Heart right ventricle (tissue), 16 donors: ENCODE measurements at regions not wholly inside any gene's neighbourhood (a gene's known extent, or its start where the extent isn't known, plus 50 kb on each side); places are given as distances from the start of the nearest gene placed in this dataset.

Source experiments
- ATAC-seq, 8 donors: fragments of 200-7000 bp; cut with Tn5 transposase; one replicate each; pipeline ENCODE4 v1.9.1; 2020; ENCODE audit warnings: mild to moderate bottlenecking in 8 of 8, moderate library complexity in 8 of 8, moderate number of reproducible peaks in 1 of 8
- DNase-seq, 2 donors: peaks; one replicate each; pipeline ENCODE4 v3.0.0-alpha.2; 2020
- H3K27ac ChIP-seq, 10 donors: fragments of 200-600 bp; sonication (generic) in 2 of 10; one replicate each; pipeline versions ENCODE4 v1.5.0 to v1.8.0; 2020 to 2022; ENCODE audit warnings: mild to moderate bottlenecking in 3 of 10
- H3K27me3 ChIP-seq, 7 donors: fragments of 200-600 bp; one replicate each; pipeline ENCODE4 v1.8.0; 2021 to 2022; ENCODE audit warnings: mild to moderate bottlenecking in 2 of 7
- H3K36me3 ChIP-seq, 9 donors: fragments of 200-600 bp; sonication (generic) in 1 of 9; one replicate each; pipeline versions ENCODE4 v1.5.0 to v1.8.0; 2020 to 2022; ENCODE audit warnings: mild to moderate bottlenecking in 2 of 9
- H3K4me1 ChIP-seq, 9 donors: fragments of 200-600 bp; sonication (generic) in 1 of 9; one replicate each; pipeline versions ENCODE4 v1.5.0 to v1.8.0; 2020 to 2022; ENCODE audit warnings: mild to moderate bottlenecking in 4 of 9
- H3K4me3 ChIP-seq, 10 donors: fragments of 200-600 bp; sonication (generic) in 2 of 10; one replicate each; pipeline versions ENCODE4 v1.5.0 to v1.8.0; 2020 to 2022; ENCODE audit warnings: mild to moderate bottlenecking in 7 of 10, moderate library complexity in 2 of 10
- H3K9me3 ChIP-seq, 11 donors: fragments of 200-600 bp in 10 of 11; sonication (generic) in 2 of 11; one replicate each; pipeline versions ENCODE4 v1.5.0 to v1.8.0; 2013 to 2022; ENCODE audit warnings: mild to moderate bottlenecking in 2 of 11, control low read depth in 1 of 11, moderate library complexity in 1 of 11
- WGBS, 2 donors: extraction: QIAGEN DNeasy Blood & Tissue Kit; methylation state at CpG; one replicate each; pipeline ENCODE4 v1.1.7; 2013; ENCODE audit warnings: inconsistent platforms in 1 of 2; 5-methylcytosine and 5-hydroxymethylcytosine counted together
- intact Hi-C, 10 donors: fragments of 100-400 bp; cut with DNase I; formaldehyde crosslinking; loops; one replicate each; pipeline versions ENCODE4 v1.11.1 to v1.14.2; 2022
- TF ChIP-seq, protein P1 (sequence below), 9 donors: fragments of 200-600 bp; sonication (generic) in 2 of 9; IDR thresholded peaks; one replicate each; pipeline versions ENCODE4 v1.5.0 to v1.8.0; 2021 to 2022; ENCODE audit warnings: antibody characterized with exemption in 9 of 9, mild to moderate bottlenecking in 5 of 9, moderate library complexity in 1 of 9
- donor health status: Arrhythmogenic right ventricular cardiomyopathy.
- donor health status: ischemic (EF 13 %, LVEDD 7.1; RV severe dilation, severe dysfunction).
- donor health status: healthy with polysubstance abuse.
- donor health status: DM: no; HTN: yes; CAD: no.
- donor health status: DM: no; HTN: no; CAD: no.
- donor health status: ischemic (EF 25% LVEDD 6.9; RV normal size, moderate dysfunction).
- donor health status: ischemic (EF 25% LVEDD 5.7; RV mildly dilated, moderate dysfunction).
- donor health status: healthy.
- donor health status: DM: yes; HTN: yes; CAD: no.
- donor health status: Ischemic cardiomyopathy.
- donor health status: ischemic (EF 35%, LVEDD 5.7; RV mildly dilated, moderate dysfunction).
- donor health status: nonischemic (EF 11% LVEDD 7.7; RV severe dilation, severe dysfunction).
- donor health status: DM: yes; HTN: yes; CAD: no.
- donor health status: PGD.
- donor health status: ischemic (EF 29% LVEDD 5.4; RV normal size, mild dysfunction).
- donor health status: nonischemic (EF 23%, LVEDD 6.1; RV moderate dilation, normal function).

DNA sequence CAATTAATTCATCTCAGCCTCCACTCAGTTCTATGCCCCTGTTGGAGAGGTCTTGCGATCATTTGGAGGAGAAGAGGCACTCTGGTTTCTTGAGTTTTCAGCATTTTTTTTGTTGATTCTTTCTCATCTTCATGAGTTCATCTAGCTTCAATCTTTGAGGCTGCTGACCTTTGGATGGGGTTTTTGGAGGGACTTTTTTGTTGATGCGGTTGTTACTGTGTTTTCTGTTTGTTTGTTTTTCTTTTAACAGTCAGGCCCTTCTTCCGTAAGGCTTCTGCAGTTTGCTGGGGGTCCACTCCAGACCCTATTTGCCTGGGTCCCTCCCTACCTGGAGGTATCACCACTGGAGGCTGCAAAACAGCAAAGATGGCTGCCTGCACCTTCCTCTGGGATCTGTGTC lies 149.9 kb upstream of the RBBP8 start:
- Histone ChIP-seq H3K27me3 (no peaks in the 10 kb centered on the region), H3K4me3 (no peak overlapping the region), H3K9me3 (peaks cover 0 to 19% (median 0%) of the 10 kb centered on the region in 11 donors), H3K4me1 (peaks cover 0 to 12% (median 9%) of the 10 kb centered on the region in 9 donors), H3K27ac (no peak overlapping the region), H3K36me3 (no peaks in the 10 kb centered on the region)
- 94 to 97% methylated on average over 3 of the region's 3 CpGs for WGBS, 2 donors
- TF ChIP-seq, protein P1, sequence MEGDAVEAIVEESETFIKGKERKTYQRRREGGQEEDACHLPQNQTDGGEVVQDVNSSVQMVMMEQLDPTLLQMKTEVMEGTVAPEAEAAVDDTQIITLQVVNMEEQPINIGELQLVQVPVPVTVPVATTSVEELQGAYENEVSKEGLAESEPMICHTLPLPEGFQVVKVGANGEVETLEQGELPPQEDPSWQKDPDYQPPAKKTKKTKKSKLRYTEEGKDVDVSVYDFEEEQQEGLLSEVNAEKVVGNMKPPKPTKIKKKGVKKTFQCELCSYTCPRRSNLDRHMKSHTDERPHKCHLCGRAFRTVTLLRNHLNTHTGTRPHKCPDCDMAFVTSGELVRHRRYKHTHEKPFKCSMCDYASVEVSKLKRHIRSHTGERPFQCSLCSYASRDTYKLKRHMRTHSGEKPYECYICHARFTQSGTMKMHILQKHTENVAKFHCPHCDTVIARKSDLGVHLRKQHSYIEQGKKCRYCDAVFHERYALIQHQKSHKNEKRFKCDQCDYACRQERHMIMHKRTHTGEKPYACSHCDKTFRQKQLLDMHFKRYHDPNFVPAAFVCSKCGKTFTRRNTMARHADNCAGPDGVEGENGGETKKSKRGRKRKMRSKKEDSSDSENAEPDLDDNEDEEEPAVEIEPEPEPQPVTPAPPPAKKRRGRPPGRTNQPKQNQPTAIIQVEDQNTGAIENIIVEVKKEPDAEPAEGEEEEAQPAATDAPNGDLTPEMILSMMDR (IDR thresholded peaks at IDR 0.05): no peak
- DNase-seq (no peak), ATAC-seq (no peak)
- intact Hi-C loops: loop anchor here in 1 of 10 donors (10.0 kb wide), 1 partner anchor 188 kb away; no protein-coding TSS in a partner anchor

DNA sequence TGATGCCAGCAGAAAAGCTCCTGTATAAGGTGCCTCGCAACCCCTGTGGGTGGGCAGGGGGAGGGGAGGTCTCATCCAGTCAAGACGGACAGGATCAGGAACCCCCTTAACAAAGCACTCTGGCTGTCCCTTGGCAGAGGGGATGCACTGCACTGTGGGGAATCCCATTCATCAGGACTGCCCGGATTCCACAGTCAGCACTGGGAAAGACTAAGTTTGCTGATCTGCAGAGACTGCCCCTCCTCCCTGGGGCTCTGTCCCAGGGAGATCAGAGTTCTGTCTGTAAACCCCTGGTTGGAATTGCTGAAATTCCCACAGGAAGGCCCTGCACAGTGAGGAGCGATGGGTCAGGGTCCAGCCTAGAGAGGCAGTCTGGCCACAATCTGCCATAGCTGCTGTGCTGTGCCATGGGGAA lies 149.5 kb upstream of the RBBP8 start:
- no peaks in the 10 kb centered on the region for H3K27me3 ChIP-seq
- ATAC-seq (no peak), DNase-seq (no peak)
- no peak overlapping the region for H3K27ac ChIP-seq
- peaks cover 0 to 19% (median 0%) of the 10 kb centered on the region in 11 donors for H3K9me3 ChIP-seq
- H3K4me1 ChIP-seq: peaks cover 0 to 8% (median 5%) of the 10 kb centered on the region in 9 donors
- H3K4me3 ChIP-seq: no peak overlapping the region
- no peaks in the 10 kb centered on the region for H3K36me3 ChIP-seq
- intact Hi-C loops: loop anchor here in 1 of 10 donors (10.0 kb wide), 1 partner anchor 189 kb away; no protein-coding TSS in a partner anchor
- TF ChIP-seq, protein P1 (IDR thresholded peaks at IDR 0.05): no peak
- WGBS, 2 donors: 69 to 76% methylated on average over 4 of the region's 4 CpGs

DNA sequence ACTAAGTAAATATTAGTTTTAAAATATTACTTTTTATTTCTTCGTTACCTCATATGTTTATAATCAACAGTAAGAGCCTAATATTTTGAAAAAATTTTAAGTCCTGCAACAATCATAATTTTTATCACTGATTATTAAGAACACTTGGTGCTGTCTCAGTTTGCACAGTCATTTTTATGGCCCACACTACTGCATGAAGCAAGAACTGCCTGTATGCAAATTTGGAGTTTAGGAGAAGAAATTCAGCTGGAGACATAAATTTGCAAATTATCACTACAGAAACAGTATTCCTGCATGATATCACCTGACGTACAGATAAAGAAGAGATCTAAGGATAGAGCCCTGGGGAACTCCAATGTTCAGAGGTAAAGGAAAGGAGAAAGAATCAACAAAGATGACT lies 144.1 kb upstream of the RBBP8 start:
- intact Hi-C loops: loop anchor here in 1 of 10 donors (10.0 kb wide), 1 partner anchor 194 kb away; no protein-coding TSS in a partner anchor
- Histone ChIP-seq H3K36me3 (no peaks in the 10 kb centered on the region), H3K9me3 (no peaks in the 10 kb centered on the region), H3K27me3 (no peaks in the 10 kb centered on the region), H3K27ac (no peak overlapping the region), H3K4me3 (no peak overlapping the region), H3K4me1 (no peaks in the 10 kb centered on the region)
- ATAC-seq (no peak), DNase-seq (no peak)
- WGBS, 2 donors: 91 to 94% methylated on average over 2 of the region's 2 CpGs
- TF ChIP-seq, protein P1 (IDR thresholded peaks at IDR 0.05): no peak

DNA sequence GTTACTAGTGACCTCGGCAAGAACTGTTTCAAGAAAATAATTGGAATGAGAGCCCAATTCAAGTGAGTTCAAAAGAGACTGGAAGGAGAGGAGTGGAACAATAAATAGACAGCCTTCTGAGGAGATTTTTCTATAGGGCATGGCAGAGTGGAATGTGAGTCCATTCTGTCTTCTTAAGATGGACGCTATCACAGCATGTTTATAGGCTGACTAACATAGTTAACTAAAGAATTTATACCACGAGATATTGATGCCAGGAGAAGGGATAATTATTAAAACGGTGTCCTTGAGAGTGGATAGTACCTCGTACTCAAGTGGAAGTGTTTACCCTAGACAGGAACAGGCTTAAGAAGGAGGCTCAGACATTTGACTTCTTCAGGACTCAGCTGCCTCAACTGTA lies 143.5 kb upstream of the RBBP8 start:
- intact Hi-C loops: loop anchor here in 1 of 10 donors (10.0 kb wide), 1 partner anchor 195 kb away; no protein-coding TSS in a partner anchor
- Histone ChIP-seq H3K27me3 (no peaks in the 10 kb centered on the region), H3K27ac (no peak overlapping the region), H3K4me3 (no peak overlapping the region), H3K9me3 (no peaks in the 10 kb centered on the region), H3K36me3 (no peaks in the 10 kb centered on the region), H3K4me1 (no peaks in the 10 kb centered on the region)
- TF ChIP-seq, protein P1 (IDR thresholded peaks at IDR 0.05): no peak
- ATAC-seq: no peak
- 85 to 90% methylated on average over 5 of the region's 5 CpGs for WGBS, 2 donors
- no peak for DNase-seq
